PC-3 (cell line): ENCODE measurements at regions not wholly inside any gene's neighbourhood (a gene's known extent, or its start where the extent isn't known, plus 50 kb on each side); places are given as distances from the start of the nearest gene placed in this dataset.

Experiments
- CTCF ChIP-seq: fragments of 300-600 bp; sonication (generic); conservative IDR thresholded peaks from 2 replicates; pipeline ENCODE4 v1.5.1; 2017; ENCODE audit warnings: antibody characterized with exemption, low read depth, mild to moderate bottlenecking, low read length
- EZH2 ChIP-seq: fragments of 300-600 bp; sonication (generic); IDR thresholded peaks from one replicate; pipeline ENCODE4 v1.6.1; 2017; ENCODE audit warnings: antibody characterized with exemption, mild to moderate bottlenecking, low read length; ENCODE audit not compliant: unreplicated experiment

DNA sequence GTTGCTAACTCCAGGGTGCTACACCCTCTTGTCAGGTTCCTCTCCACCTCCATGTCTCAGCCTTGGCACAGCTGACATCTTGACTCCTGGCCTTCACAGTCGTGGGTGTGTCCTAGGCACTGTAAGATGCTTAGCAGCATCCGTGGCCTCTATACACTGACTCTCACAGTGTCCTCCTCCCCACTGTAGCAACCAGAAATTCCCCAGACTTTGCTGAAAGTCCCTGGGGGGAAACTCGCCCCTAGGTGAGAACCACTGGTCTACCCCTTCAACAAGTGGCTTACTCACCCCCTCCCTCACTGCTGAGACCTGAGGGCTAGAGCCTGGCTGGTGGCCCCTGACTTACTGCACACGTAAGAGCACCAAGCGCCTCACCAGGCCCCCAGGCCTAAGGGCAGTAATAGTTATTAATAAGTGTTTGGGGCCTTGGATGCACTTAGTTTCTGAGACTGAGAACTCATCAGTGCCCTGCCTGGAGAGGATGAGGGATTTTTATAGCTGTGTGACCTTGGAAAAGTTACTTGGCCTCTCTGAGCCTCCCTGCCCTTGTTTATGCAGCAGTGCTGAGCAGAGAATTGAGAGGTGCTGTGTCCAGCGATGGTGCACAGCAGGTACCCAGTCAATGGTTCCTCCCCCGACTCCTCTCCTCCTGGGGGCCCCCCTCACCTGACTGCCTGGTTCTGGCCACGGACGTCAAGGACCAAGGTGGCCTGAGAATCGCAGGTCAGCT is 67.1 kb downstream of the RMI2 start:
- TF ChIP-seq CTCF (no peak), EZH2 (no peak)
